Calu3 (cell line): ENCODE measurements at regions not wholly inside any gene's neighbourhood (a gene's known extent, or its start where the extent isn't known, plus 50 kb on each side); places are given as distances from the start of the nearest gene placed in this dataset.

ENCODE experiments used
- BruUV-seq: library from RNA; stranded (reverse); fragments of 400-500 nt; replicated peaks from 2 replicates; lab custom pipeline; 2021; lab: Mats Ljungman, UMichigan
- CTCF ChIA-PET: fragments of 300-600 bp; sonication (Branson Sonifier 250); formaldehyde crosslinking; loops from one replicate; lab custom pipeline; 2022; ENCODE audit warnings: antibody characterized with exemption; lab: Charles Lee
- DNase-seq: peaks from one replicate; pipeline ENCODE4 v3.0.0; 2022
- H3K27ac Mint-ChIP-seq: one replicate; pipeline ENCODE4 v1.8.0; 2022; ENCODE audit warnings: mixed read lengths; ENCODE audit not compliant: unreplicated experiment
- H3K27me3 Mint-ChIP-seq: one replicate; pipeline ENCODE4 v1.8.0; 2022; ENCODE audit warnings: mixed read lengths; ENCODE audit not compliant: unreplicated experiment
- H3K36me3 Mint-ChIP-seq: one replicate; pipeline ENCODE4 v1.8.0; 2022; ENCODE audit warnings: mild to moderate bottlenecking, moderate library complexity, mixed read lengths; ENCODE audit not compliant: insufficient read depth, unreplicated experiment
- H3K4me1 Mint-ChIP-seq: one replicate; pipeline ENCODE4 v1.8.0; 2022; ENCODE audit warnings: mild to moderate bottlenecking, low read depth, mixed read lengths; ENCODE audit not compliant: unreplicated experiment
- H3K4me3 Mint-ChIP-seq: one replicate; pipeline ENCODE4 v1.8.0; 2022; ENCODE audit warnings: mild to moderate bottlenecking, low read depth, moderate library complexity, mixed read lengths; ENCODE audit not compliant: unreplicated experiment
- H3K9me3 Mint-ChIP-seq: one replicate; pipeline ENCODE4 v1.8.0; 2022; ENCODE audit warnings: low read depth, mixed read lengths; ENCODE audit not compliant: unreplicated experiment
- CTCF ChIP-seq: fragments of 200-600 bp; IDR thresholded peaks from one replicate; pipeline ENCODE4 v1.8.0; 2022; ENCODE audit warnings: antibody characterized with exemption; ENCODE audit not compliant: unreplicated experiment
- intact Hi-C: fragments of 100-400 bp; cut with micrococcal nuclease; formaldehyde crosslinking; loops from one replicate; pipeline ENCODE4 v1.10.0; 2022; ENCODE audit not compliant: unreplicated experiment

- DNase-seq = no peak
- no peak overlapping the region for H3K4me3 Mint-ChIP-seq
- no peaks in the 10 kb centered on the region for H3K4me1 Mint-ChIP-seq
- H3K9me3 Mint-ChIP-seq = peaks cover 9% of the 10 kb centered on the region
- intact Hi-C loops = no loop called here
- CTCF ChIA-PET = interaction anchor here (0.6 to 1.4 kb wide), 2 partner anchors 14 to 16 kb away, joined by 3 to 5 read pairs; no protein-coding TSS in a partner anchor
- no peaks in the 10 kb centered on the region for H3K27me3 Mint-ChIP-seq
- H3K27ac Mint-ChIP-seq = no peak overlapping the region
- no TSS peak for BruUV-seq
- no peak for TF ChIP-seq CTCF
- H3K36me3 Mint-ChIP-seq = no peaks in the 10 kb centered on the region
Observed at GRCh38 chr2:8510519-8510918, 171.3 kb upstream of the ID2 start.

GRCh38 chr2:8511868-8512612 lies 169.8 kb upstream of the ID2 start:
- Mint-ChIP-seq H3K27ac (no peak overlapping the region), H3K36me3 (no peaks in the 10 kb centered on the region), H3K4me1 (no peaks in the 10 kb centered on the region), H3K4me3 (no peak overlapping the region), H3K9me3 (peaks cover 6% of the 10 kb centered on the region), H3K27me3 (no peaks in the 10 kb centered on the region)
- no peak for TF ChIP-seq CTCF
- intact Hi-C loops = no loop called here
- BruUV-seq = no TSS peak
- CTCF ChIA-PET = no interaction called here
- no peak for DNase-seq

- CTCF ChIA-PET = no interaction called here
- DNase-seq = no peak
- no peaks in the 10 kb centered on the region for H3K36me3 Mint-ChIP-seq
- no peak for TF ChIP-seq CTCF
- no peaks in the 10 kb centered on the region for H3K4me1 Mint-ChIP-seq
- BruUV-seq = no TSS peak
- peaks cover 6% of the 10 kb centered on the region for H3K9me3 Mint-ChIP-seq
- no peaks in the 10 kb centered on the region for H3K27me3 Mint-ChIP-seq
- intact Hi-C loops = no loop called here
- H3K27ac Mint-ChIP-seq = no peak overlapping the region
- H3K4me3 Mint-ChIP-seq = no peak overlapping the region
Observed at GRCh38 chr2:8513601-8514273, 168.1 kb upstream of the ID2 start.

- Mint-ChIP-seq H3K4me1 (no peaks in the 10 kb centered on the region), H3K36me3 (no peaks in the 10 kb centered on the region), H3K27me3 (no peaks in the 10 kb centered on the region), H3K27ac (no peak overlapping the region), H3K9me3 (peaks cover 6% of the 10 kb centered on the region), H3K4me3 (no peak overlapping the region)
- BruUV-seq = no TSS peak
- CTCF ChIA-PET = no interaction called here
- intact Hi-C loops = no loop called here
- no peak for TF ChIP-seq CTCF
- no peak for DNase-seq
Observed at GRCh38 chr2:8514274-8514662, 167.6 kb upstream of the ID2 start.
